DND-41 (cell line): ENCODE measurements at regions not wholly inside any gene's neighbourhood (a gene's known extent, or its start where the extent isn't known, plus 50 kb on each side); places are given as distances from the start of the nearest gene placed in this dataset.

ENCODE experiments used
- EZH2 ChIP-seq: IDR thresholded peaks from 3 replicates; pipeline ENCODE4 v1.6.1; 2012; ENCODE audit warnings: borderline replicate concordance, low read depth, mild to moderate bottlenecking, moderate library complexity, low read length, inconsistent platforms; ENCODE audit not compliant: severe bottlenecking
- TF ChIP-seq, protein P1 (sequence below): IDR thresholded peaks from 2 replicates; pipeline ENCODE4 v1.5.1; 2012; ENCODE audit warnings: borderline replicate concordance, low read length, moderate library complexity, mild to moderate bottlenecking; ENCODE audit not compliant: poor library complexity, severe bottlenecking; ENCODE audit errors: extremely low read depth

DNA sequence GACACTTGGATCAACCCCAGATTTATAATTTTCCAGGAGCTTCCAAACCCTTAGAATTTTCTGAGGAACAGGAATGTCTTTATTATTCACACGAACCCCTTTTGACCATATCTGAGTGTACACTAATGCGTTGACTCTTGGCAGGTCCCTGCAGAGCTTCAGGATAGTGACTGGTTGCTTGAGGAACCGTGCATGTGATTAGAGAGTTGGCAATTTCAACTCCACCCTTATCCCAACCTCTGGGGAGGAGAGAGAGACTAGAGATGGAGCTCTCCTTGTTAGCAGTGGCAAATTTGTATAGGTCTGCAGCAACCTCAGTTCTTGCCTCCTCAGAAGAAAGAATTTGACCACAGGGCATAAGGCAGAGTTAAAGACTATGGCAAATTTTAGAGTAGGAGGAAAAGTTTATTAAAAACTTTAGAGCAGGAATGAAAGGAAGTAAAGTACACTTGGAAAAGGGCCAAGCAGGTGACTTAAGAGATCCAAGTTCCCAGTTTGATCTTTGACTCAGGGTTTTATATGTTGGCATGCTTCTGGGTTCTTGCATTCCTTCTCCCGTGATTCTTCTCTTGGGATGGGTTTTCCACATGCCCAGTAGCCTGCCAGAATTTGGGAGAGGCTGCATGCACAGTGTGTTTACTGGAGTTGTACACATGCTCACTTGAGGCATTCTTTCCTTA, 93.8 kb upstream of the ETV3 start:
- TF ChIP-seq, protein P1, sequence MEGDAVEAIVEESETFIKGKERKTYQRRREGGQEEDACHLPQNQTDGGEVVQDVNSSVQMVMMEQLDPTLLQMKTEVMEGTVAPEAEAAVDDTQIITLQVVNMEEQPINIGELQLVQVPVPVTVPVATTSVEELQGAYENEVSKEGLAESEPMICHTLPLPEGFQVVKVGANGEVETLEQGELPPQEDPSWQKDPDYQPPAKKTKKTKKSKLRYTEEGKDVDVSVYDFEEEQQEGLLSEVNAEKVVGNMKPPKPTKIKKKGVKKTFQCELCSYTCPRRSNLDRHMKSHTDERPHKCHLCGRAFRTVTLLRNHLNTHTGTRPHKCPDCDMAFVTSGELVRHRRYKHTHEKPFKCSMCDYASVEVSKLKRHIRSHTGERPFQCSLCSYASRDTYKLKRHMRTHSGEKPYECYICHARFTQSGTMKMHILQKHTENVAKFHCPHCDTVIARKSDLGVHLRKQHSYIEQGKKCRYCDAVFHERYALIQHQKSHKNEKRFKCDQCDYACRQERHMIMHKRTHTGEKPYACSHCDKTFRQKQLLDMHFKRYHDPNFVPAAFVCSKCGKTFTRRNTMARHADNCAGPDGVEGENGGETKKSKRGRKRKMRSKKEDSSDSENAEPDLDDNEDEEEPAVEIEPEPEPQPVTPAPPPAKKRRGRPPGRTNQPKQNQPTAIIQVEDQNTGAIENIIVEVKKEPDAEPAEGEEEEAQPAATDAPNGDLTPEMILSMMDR: no peak
- TF ChIP-seq EZH2: no peak
